ENCODE measurements at regions not wholly inside any gene's neighbourhood (a gene's known extent, or its start where the extent isn't known, plus 50 kb on each side); places are given as distances from the start of the nearest gene placed in this dataset.

DNA sequence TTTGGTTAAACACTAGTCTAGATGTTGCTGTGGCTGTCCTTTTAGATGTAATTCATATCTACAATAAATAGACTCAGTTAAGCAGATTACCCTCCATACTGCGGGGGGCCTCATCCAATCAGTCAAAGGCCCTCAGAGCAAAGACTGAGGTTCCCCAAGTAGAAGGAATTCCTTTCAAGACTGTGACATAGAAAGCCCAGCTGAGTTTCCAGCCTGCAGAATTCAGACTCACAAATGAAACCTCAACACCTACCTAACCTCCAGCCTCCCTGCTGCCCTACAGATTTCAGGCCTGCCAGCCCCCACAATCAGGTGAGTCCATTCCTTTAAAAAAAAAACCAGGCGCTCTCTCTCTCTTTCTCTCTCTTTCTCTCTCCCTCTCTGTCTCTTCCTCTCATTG, 73.6 kb upstream of the NSMCE3 start:
- H3K4me1 ChIP-seq = peaks cover 0 to 11% (median 0%) of the 10 kb centered on the region in 10 experiments; a peak in 4 of 20 replicates
- no peak overlapping the region for H3K4me2 ChIP-seq
- H4K20me1 ChIP-seq = no peaks in the 10 kb centered on the region; a peak in 1 of 22 replicates
- no peak for TF ChIP-seq Cebpa-rat (IDR thresholded peaks at IDR 0.05)
- no peak overlapping the region for H3K27ac ChIP-seq
- H3K4me3 ChIP-seq = no peak overlapping the region
- no peaks in the 10 kb centered on the region for H3K9me3 ChIP-seq (replicated peaks in 1 of 11)
- H3K9ac ChIP-seq = no peak overlapping the region
- no peaks in the 10 kb centered on the region for H3K36me3 ChIP-seq
- no peaks in the 10 kb centered on the region for H3K27me3 ChIP-seq

- no peak overlapping the region for H3K27ac ChIP-seq
- TF ChIP-seq Cebpa-rat (IDR thresholded peaks at IDR 0.05) = no peak
These were observed 72.6 kb upstream of the NSMCE3 start for GRCh38 chr15:29342201-29342600.

DNA sequence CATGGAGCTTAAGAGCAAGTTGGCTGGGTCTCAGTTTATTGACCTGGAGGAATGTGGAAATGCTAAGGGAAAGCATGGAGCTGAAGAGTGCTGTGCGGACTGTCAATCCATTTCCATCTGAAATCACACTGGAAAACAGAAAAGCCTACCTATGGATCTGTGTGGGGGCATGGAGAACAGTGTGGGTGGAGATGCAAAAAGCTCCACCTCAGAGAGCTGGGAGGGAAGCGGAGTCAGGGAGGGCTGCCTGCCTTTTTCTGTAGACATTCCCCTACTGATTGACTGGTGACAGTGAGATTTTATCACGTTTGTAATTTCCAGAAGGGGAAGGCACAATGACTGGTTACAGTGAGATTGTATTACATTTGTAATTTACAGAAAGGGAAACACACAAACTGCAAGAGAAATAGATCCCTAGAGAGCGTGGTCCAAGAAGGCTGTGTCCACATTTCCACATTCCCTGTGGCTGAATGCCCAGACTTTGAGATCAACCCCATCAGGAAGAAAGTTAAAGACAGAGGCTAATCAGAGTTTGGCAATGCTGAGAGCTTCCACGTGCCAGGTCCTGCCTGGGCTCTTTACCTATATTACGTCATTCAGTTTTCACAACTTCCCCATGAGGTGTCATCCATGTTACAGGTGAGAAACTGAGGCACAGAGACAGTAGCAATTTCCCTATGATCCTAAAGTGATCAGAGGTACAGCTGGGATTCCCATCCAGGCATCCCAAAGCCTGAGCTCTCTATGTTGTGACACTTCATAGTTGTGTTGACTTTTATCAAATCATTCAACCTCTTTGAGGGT, 67.7 kb upstream of the NSMCE3 start:
- H3K9ac ChIP-seq = no peak overlapping the region
- no peaks in the 10 kb centered on the region for H3K9me3 ChIP-seq (replicated peaks in 1 of 11)
- peaks cover 0 to 2% (median 0%) of the 10 kb centered on the region in 10 experiments; a peak in 3 of 20 replicates for H3K4me1 ChIP-seq
- no peaks in the 10 kb centered on the region; a peak in 1 of 22 replicates for H4K20me1 ChIP-seq
- no peak for TF ChIP-seq Cebpa-rat (IDR thresholded peaks at IDR 0.05)
- H3K27me3 ChIP-seq = no peaks in the 10 kb centered on the region
- H3K27ac ChIP-seq = no peak overlapping the region
- H3K4me3 ChIP-seq = no peak overlapping the region
- H3K36me3 ChIP-seq = no peaks in the 10 kb centered on the region
- no peak overlapping the region for H3K4me2 ChIP-seq

More at GRCh38 chr15:29342201-29342600, 72.6 kb upstream of the NSMCE3 start:
- H4K20me1 ChIP-seq = no peaks in the 10 kb centered on the region; a peak in 1 of 22 replicates
- no peaks in the 10 kb centered on the region for H3K9me3 ChIP-seq (replicated peaks in 1 of 11)
- no peaks in the 10 kb centered on the region for H3K36me3 ChIP-seq
- no peaks in the 10 kb centered on the region for H3K27me3 ChIP-seq
- no peak overlapping the region for H3K4me3 ChIP-seq
- H3K9ac ChIP-seq = no peak overlapping the region
- H3K4me2 ChIP-seq = no peak overlapping the region
- peaks cover 0 to 11% (median 0%) of the 10 kb centered on the region in 10 experiments; a peak in 4 of 20 replicates for H3K4me1 ChIP-seq

DNA sequence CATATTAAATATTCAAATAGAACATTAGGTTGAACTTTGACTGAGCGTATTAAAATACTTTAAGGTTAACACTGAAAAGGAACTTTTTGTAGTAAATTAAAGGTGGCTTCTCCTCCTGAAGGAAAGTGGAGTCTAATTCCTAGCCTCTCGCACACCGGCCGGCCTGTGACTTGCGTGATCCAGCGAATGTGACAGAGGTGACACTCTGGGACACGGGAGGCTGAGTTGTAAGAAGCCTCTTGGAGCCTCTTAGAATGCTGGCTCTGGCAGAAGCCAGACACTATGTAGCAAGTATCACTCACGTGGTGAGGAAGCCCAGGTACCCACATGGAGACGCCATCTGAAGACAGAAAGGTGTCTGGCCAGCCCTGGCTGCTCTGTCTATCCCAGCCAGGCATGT, 64.9 kb upstream of the NSMCE3 start:
- Histone ChIP-seq H3K27ac (no peak overlapping the region), H3K36me3 (no peaks in the 10 kb centered on the region), H3K4me1 (peaks cover 5 to 25% (median 14%) of the 10 kb centered on the region in 10 experiments), H3K9me3 (replicated peaks in 1 of 11) (no peaks in the 10 kb centered on the region), H3K27me3 (no peaks in the 10 kb centered on the region), H3K4me2 (no peak overlapping the region), H3K9ac (no peak overlapping the region), H4K20me1 (no peaks in the 10 kb centered on the region), H3K4me3 (no peak overlapping the region)
- no peak for TF ChIP-seq Cebpa-rat (IDR thresholded peaks at IDR 0.05)

GRCh38 chr15:29333261-29333660, 63.6 kb upstream of the NSMCE3 start:
- Histone ChIP-seq H4K20me1 (no peaks in the 10 kb centered on the region), H3K36me3 (no peaks in the 10 kb centered on the region), H3K27ac (no peak overlapping the region), H3K9ac (no peak overlapping the region), H3K4me3 (no peak overlapping the region), H3K9me3 (replicated peaks in 1 of 11) (0 out of 22 replicates have a peak, but pooled peaks cover 0 to 3% (median 0%) of the 10 kb centered on the region in 11 experiments), H3K4me2 (no peak overlapping the region), H3K4me1 (peaks cover 16 to 35% (median 26%) of the 10 kb centered on the region in 10 experiments), H3K27me3 (no peaks in the 10 kb centered on the region)
- TF ChIP-seq Cebpa-rat (IDR thresholded peaks at IDR 0.05) = no peak

DNA sequence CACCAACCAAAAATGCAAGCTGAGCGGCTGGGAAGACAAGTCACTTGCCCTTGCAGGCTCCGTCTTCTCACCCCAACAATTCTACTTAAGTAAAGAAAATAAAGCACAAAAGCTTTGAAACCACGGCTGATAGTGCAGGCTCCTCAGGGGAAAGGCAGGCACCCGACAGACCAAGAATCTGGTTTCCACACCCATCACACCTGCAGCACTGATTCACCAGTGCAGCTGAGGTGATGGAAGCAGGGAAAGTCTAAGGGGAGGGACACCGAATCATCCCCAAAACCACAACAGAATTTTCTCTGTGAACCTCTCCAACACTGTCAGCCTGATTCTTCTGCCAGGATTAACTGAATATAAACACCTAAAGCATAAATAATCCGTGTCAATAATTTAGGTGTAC, 62.0 kb upstream of the NSMCE3 start:
- Histone ChIP-seq H3K36me3 (no peaks in the 10 kb centered on the region), H3K4me1 (peaks cover 16 to 35% (median 27%) of the 10 kb centered on the region in 10 experiments), H3K27me3 (no peaks in the 10 kb centered on the region), H3K4me2 (peak overlapping the region in 10 of 11 experiments; percentile 7 to 58 (median 38); a peak in 16 of 22 replicates), H3K4me3 (no peak overlapping the region), H3K9me3 (replicated peaks in 1 of 11) (peaks cover 0 to 10% (median 7%) of the 10 kb centered on the region in 11 experiments; a peak in 11 of 22 replicates), H3K27ac (no peak overlapping the region), H3K9ac (no peak overlapping the region; a peak in 1 of 22 replicates), H4K20me1 (no peaks in the 10 kb centered on the region)
- TF ChIP-seq Cebpa-rat (IDR thresholded peaks at IDR 0.05) = no peak

DNA sequence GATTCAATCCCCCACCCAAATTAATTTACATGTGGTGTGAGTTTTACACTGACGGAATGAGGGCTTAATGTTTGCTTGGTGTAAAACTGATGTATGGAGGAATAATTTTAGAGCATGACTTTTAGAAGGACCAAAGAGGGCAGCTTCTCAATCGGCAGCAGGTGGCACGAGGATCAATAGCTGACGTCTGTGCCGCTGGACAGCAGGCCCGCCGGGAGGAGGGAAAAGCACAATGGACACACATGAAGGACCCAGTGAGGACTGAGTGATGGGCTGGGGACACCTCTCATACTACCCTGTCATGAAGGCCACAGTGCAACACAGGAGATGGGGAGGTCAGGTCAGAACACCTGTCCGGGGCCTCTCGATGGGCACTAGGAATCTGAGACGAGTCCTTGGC, 61.4 kb upstream of the NSMCE3 start:
- H3K4me2 ChIP-seq = peak overlapping the region in 8 of 11 experiments; percentile 7 to 58 (median 38); a peak in 12 of 22 replicates
- H3K4me1 ChIP-seq = peaks cover 16 to 35% (median 27%) of the 10 kb centered on the region in 10 experiments
- no peaks in the 10 kb centered on the region for H4K20me1 ChIP-seq
- no peak overlapping the region for H3K4me3 ChIP-seq
- no peak overlapping the region for H3K27ac ChIP-seq
- no peak overlapping the region for H3K9ac ChIP-seq
- TF ChIP-seq Cebpa-rat (IDR thresholded peaks at IDR 0.05) = no peak
- no peaks in the 10 kb centered on the region for H3K27me3 ChIP-seq
- peaks cover 6 to 16% (median 11%) of the 10 kb centered on the region in 11 experiments; a peak in 21 of 22 replicates for H3K9me3 ChIP-seq (replicated peaks in 1 of 11)
- H3K36me3 ChIP-seq = no peaks in the 10 kb centered on the region

DNA sequence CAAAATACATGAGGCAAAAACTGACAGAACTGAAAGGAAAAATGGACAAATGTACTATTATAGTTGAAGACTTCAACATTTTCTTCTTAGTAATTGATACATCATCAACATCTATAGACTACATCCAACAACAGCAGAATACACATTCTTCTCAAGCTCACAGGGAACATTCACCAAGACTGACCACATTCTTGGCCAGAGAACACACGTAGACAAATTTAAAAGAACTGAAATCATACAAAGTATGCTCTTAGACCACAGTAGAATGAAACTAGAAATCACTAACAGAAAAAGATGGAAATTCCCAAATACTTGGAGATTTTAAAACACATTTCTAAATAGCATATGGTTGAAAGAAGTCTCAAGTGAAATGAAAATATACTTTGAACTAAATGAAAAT, 55.1 kb upstream of the NSMCE3 start:
- H3K27me3 ChIP-seq = no peaks in the 10 kb centered on the region
- no peak overlapping the region for H3K27ac ChIP-seq
- TF ChIP-seq Cebpa-rat (IDR thresholded peaks at IDR 0.05) = no peak
- H4K20me1 ChIP-seq = no peaks in the 10 kb centered on the region
- H3K4me1 ChIP-seq = peaks cover 11 to 15% (median 13%) of the 10 kb centered on the region in 10 experiments
- no peaks in the 10 kb centered on the region for H3K36me3 ChIP-seq
- no peak overlapping the region for H3K4me3 ChIP-seq
- H3K9me3 ChIP-seq (replicated peaks in 1 of 11) = peaks cover 18 to 38% (median 25%) of the 10 kb centered on the region in 11 experiments; a peak in 21 of 22 replicates
- no peak overlapping the region for H3K4me2 ChIP-seq
- H3K9ac ChIP-seq = no peak overlapping the region

GRCh38 chr15:29323557-29323956, 53.9 kb upstream of the NSMCE3 start:
- peaks cover 18 to 39% (median 25%) of the 10 kb centered on the region in 11 experiments; a peak in 21 of 22 replicates for H3K9me3 ChIP-seq (replicated peaks in 1 of 11)
- no peaks in the 10 kb centered on the region for H3K36me3 ChIP-seq
- H3K27me3 ChIP-seq = no peaks in the 10 kb centered on the region
- TF ChIP-seq Cebpa-rat (IDR thresholded peaks at IDR 0.05) = no peak
- no peak overlapping the region for H3K9ac ChIP-seq
- no peak overlapping the region for H3K4me2 ChIP-seq
- no peak overlapping the region for H3K4me3 ChIP-seq
- peaks cover under 1 to 5% (median 2%) of the 10 kb centered on the region in 10 experiments; a peak in 19 of 20 replicates for H3K4me1 ChIP-seq
- no peaks in the 10 kb centered on the region for H4K20me1 ChIP-seq
- H3K27ac ChIP-seq = no peak overlapping the region
